ENCODE measurements at regions not wholly inside any gene's neighbourhood (a gene's known extent, or its start where the extent isn't known, plus 50 kb on each side); places are given as distances from the start of the nearest gene placed in this dataset.

DNA sequence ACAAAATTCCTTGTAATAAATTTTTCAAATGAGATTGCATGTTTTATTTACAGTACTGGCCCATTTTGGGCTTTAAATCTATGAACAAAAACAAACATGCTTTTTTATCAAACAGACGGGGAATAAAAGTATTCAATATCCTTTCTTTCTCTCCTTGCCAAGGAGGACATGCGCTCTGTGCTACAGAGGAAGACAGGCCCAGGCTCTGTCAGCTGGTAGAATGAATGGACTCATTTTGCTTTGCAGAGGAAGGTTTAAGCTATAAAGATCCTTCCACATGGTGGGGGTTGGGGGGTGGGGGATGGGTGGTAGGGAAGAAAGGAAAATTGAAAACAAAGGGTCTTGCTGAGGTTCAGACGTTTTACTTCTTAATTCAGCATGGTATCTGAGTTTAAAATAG lies 575.6 kb downstream of the INSC start:
- TF ChIP-seq, protein P1, sequence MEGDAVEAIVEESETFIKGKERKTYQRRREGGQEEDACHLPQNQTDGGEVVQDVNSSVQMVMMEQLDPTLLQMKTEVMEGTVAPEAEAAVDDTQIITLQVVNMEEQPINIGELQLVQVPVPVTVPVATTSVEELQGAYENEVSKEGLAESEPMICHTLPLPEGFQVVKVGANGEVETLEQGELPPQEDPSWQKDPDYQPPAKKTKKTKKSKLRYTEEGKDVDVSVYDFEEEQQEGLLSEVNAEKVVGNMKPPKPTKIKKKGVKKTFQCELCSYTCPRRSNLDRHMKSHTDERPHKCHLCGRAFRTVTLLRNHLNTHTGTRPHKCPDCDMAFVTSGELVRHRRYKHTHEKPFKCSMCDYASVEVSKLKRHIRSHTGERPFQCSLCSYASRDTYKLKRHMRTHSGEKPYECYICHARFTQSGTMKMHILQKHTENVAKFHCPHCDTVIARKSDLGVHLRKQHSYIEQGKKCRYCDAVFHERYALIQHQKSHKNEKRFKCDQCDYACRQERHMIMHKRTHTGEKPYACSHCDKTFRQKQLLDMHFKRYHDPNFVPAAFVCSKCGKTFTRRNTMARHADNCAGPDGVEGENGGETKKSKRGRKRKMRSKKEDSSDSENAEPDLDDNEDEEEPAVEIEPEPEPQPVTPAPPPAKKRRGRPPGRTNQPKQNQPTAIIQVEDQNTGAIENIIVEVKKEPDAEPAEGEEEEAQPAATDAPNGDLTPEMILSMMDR (IDR thresholded peaks at IDR 0.05) = no peak
- no peak for TF ChIP-seq POLR2A (IDR thresholded peaks at IDR 0.05)
